H1 (cell line): ENCODE measurements at regions not wholly inside any gene's neighbourhood (a gene's known extent, or its start where the extent isn't known, plus 50 kb on each side); places are given as distances from the start of the nearest gene placed in this dataset.

ENCODE experiments used
- CEBPB ChIP-seq: IDR thresholded peaks from 2 replicates; pipeline ENCODE4 v1.6.1; 2012; ENCODE audit warnings: low read depth, low read length
- CHD7 ChIP-seq: fragments of 300-600 bp; sonication (generic); IDR thresholded peaks from 2 replicates; pipeline ENCODE4 v1.7.1; 2012; ENCODE audit warnings: low read length, moderate library complexity, mild to moderate bottlenecking, inconsistent platforms; ENCODE audit not compliant: insufficient replicate concordance
- CREB1 ChIP-seq: IDR thresholded peaks from 2 replicates; pipeline ENCODE4 v1.6.1; 2012; ENCODE audit warnings: inconsistent platforms
- EZH2 ChIP-seq: fragments of 200-600 bp; sonication (generic); IDR thresholded peaks from 2 replicates; pipeline ENCODE4 v1.7.1; 2012; ENCODE audit warnings: low read depth, mild to moderate bottlenecking, moderate library complexity, low read length, inconsistent platforms; ENCODE audit not compliant: severe bottlenecking
- GTF2F1 ChIP-seq: IDR thresholded peaks from 2 replicates; pipeline ENCODE4 v1.6.1; 2012; ENCODE audit warnings: low read depth, low read length, improper control_type of control experiment, borderline replicate concordance
- MAX ChIP-seq: IDR thresholded peaks from 2 replicates; pipeline ENCODE4 v1.6.1; 2012; ENCODE audit warnings: inconsistent platforms
- NRF1 ChIP-seq: IDR thresholded peaks from 2 replicates; pipeline ENCODE4 v1.6.1; 2011; ENCODE audit warnings: mild to moderate bottlenecking, low read depth, low read length, improper control_type of control experiment
- YY1 ChIP-seq: IDR thresholded peaks from 2 replicates; pipeline ENCODE4 v1.6.1; 2011; ENCODE audit warnings: low read depth, mild to moderate bottlenecking, low read length

GRCh38 chr15:35851491-35851890, 305.5 kb upstream of the DPH6 start (continued):
- TF ChIP-seq CHD7 (no peak), GTF2F1 (no peak), CEBPB (no peak), MAX (no peak), CREB1 (no peak), YY1 (no peak), EZH2 (no peak), NRF1 (no peak)
